GM19467 (cell line): ENCODE measurements at regions not wholly inside any gene's neighbourhood (a gene's known extent, or its start where the extent isn't known, plus 50 kb on each side); places are given as distances from the start of the nearest gene placed in this dataset.
"Not testable (repeated sequence)": the region's sequence is repeated elsewhere in the genome, so short reads cannot be mapped to it uniquely, and the experiment has no call there.

Experiments used
- ATAC-seq: cut with Tn5 transposase; IDR thresholded peaks from one replicate; pipeline ENCODE4 v1.9.1; 2021; ENCODE audit warnings: mild to moderate bottlenecking, moderate library complexity; ENCODE audit not compliant: unreplicated experiment

- ATAC-seq: no peak
Observed at GRCh38 chr5:90287036-90287435, 122.5 kb downstream of the CETN3 start.

GRCh38 chr5:90285581-90285980 lies 124.0 kb downstream of the CETN3 start:
- ATAC-seq: no peak

- no peak for ATAC-seq
Observed at GRCh38 chr5:90284375-90284774, 125.2 kb downstream of the CETN3 start.

GRCh38 chr5:90279091-90279490 lies 130.5 kb downstream of the CETN3 start:
- no peak for ATAC-seq

GRCh38 chr5:90274216-90274615 lies 135.3 kb downstream of the CETN3 start:
- no peak for ATAC-seq

- ATAC-seq: no peak
Observed at GRCh38 chr5:90267646-90268045, 141.9 kb downstream of the CETN3 start.

GRCh38 chr5:90265545-90265857 lies 144.1 kb downstream of the CETN3 start:
- no peak for ATAC-seq

- ATAC-seq: no peak
Observed at GRCh38 chr5:90264689-90265544, 144.6 kb downstream of the CETN3 start.

GRCh38 chr5:90263102-90263820 lies 146.3 kb downstream of the CETN3 start:
- no peak for ATAC-seq

- ATAC-seq: no peak
Observed at GRCh38 chr5:90251447-90251846, 158.1 kb downstream of the CETN3 start.

- no peak for ATAC-seq
Observed at GRCh38 chr5:90248640-90249039, 160.9 kb downstream of the CETN3 start.

GRCh38 chr5:90243848-90244247 lies 165.7 kb downstream of the CETN3 start:
- ATAC-seq: not testable (repeated sequence)

- ATAC-seq: no peak
Observed at GRCh38 chr5:90233476-90233875, 176.1 kb downstream of the CETN3 start.

- no peak for ATAC-seq
Observed at GRCh38 chr5:90231688-90232087, 177.9 kb downstream of the CETN3 start.

- ATAC-seq: no peak
Observed at GRCh38 chr5:90227683-90228082, 181.9 kb downstream of the CETN3 start.

- no peak for ATAC-seq
Observed at GRCh38 chr5:90226433-90227099, 183.0 kb downstream of the CETN3 start.

- no peak for ATAC-seq
Observed at GRCh38 chr5:90224342-90224741, 185.2 kb downstream of the CETN3 start.

- ATAC-seq: no peak
Observed at GRCh38 chr5:90223756-90224155, 185.8 kb downstream of the CETN3 start.

GRCh38 chr5:90221951-90222350 lies 187.6 kb downstream of the CETN3 start:
- no peak for ATAC-seq

GRCh38 chr5:90220554-90220953 lies 189.0 kb downstream of the CETN3 start:
- no peak for ATAC-seq

GRCh38 chr5:90214991-90215390 lies 194.6 kb downstream of the CETN3 start:
- ATAC-seq: no peak

GRCh38 chr5:90208323-90208722 lies 201.2 kb downstream of the CETN3 start:
- not testable (repeated sequence) for ATAC-seq
